ENCODE measurements at regions not wholly inside any gene's neighbourhood (a gene's known extent, or its start where the extent isn't known, plus 50 kb on each side); places are given as distances from the start of the nearest gene placed in this dataset.

- TF ChIP-seq, protein P1, sequence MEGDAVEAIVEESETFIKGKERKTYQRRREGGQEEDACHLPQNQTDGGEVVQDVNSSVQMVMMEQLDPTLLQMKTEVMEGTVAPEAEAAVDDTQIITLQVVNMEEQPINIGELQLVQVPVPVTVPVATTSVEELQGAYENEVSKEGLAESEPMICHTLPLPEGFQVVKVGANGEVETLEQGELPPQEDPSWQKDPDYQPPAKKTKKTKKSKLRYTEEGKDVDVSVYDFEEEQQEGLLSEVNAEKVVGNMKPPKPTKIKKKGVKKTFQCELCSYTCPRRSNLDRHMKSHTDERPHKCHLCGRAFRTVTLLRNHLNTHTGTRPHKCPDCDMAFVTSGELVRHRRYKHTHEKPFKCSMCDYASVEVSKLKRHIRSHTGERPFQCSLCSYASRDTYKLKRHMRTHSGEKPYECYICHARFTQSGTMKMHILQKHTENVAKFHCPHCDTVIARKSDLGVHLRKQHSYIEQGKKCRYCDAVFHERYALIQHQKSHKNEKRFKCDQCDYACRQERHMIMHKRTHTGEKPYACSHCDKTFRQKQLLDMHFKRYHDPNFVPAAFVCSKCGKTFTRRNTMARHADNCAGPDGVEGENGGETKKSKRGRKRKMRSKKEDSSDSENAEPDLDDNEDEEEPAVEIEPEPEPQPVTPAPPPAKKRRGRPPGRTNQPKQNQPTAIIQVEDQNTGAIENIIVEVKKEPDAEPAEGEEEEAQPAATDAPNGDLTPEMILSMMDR (IDR thresholded peaks at IDR 0.05) = no peak
- TF ChIP-seq ZFX (IDR thresholded peaks at IDR 0.05; ENCODE audit: borderline replicate concordance) = no peak
These were observed 109.0 kb downstream of the CGGBP1 start for GRCh38 chr3:87949879-87950208.
